ENCODE measurements at regions not wholly inside any gene's neighbourhood (a gene's known extent, or its start where the extent isn't known, plus 50 kb on each side); places are given as distances from the start of the nearest gene placed in this dataset.

DNA sequence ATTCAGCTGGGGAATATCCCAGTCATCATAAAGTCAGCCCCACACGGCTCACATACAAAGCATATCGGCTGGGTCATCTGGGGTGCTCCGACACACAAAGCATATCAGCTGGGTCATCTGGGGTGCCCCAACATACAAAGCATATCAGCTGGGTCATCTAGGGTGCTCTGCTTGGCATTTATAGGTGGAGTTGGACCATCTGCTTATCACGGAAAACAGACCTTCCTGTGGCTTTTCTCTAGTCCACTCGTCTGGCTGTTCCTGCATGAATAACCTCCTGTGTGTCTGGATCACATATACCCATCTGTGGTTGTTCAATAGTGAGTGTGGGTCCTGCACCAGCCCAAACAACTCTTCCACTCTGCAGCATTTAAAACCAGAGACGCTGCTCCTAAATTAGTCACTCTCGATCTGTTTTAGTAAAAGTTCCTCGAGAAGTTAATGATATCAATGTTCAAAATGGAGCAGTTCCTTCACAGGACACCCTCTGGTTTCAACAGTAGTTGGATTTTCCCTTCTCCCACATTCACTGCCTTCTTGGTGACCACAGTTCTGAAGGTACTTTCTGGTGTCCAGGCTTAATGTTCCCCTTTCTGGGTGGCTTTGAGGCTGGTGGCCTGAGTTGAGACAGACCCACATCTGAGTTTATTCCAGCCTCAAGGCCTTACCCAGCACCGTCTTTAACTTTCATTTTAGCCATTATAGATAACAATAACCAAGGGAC lies 70.0 kb upstream of the FRG1 start:
- no peaks in the 10 kb centered on the region for H4K20me1 ChIP-seq (ENCODE audit: insufficient read depth, low read length)
- H3K9me1 ChIP-seq (ENCODE audit: insufficient read depth, low read length) = no peaks in the 10 kb centered on the region
- H3K9me3 ChIP-seq (ENCODE audit: control insufficient read depth, insufficient read depth, low read length) = peaks cover 17% of the 10 kb centered on the region
- no peaks in the 10 kb centered on the region for H3K4me1 ChIP-seq (ENCODE audit: control insufficient read depth, insufficient read depth, low read length)
- WGBS, 2 experiments (ENCODE audit: extremely low coverage in 2 of 2, insufficient read length in 1 of 2) = no CpG with 5 or more reads among the region's 9 CpGs
- DNase-seq = no peak
- ChIA-PET CTCF (no interaction called here), POLR2A (ENCODE audit: unreplicated experiment) (no interaction called here)
- H3K27ac ChIP-seq (ENCODE audit: insufficient read depth, low read length) = no peak overlapping the region
- H2BK20ac ChIP-seq (ENCODE audit: low read depth, low read length) = no peak overlapping the region
- H3K56ac ChIP-seq (ENCODE audit: extremely low read depth, insufficient read depth, low read length) = no peak overlapping the region
- no peak overlapping the region for H3K4me2 ChIP-seq (ENCODE audit: low read depth, low read length)
- in situ Hi-C loops (cut with MboI; ENCODE audit: low sequenced_read_pairs) (no loop called here), intact Hi-C loops (cut with micrococcal nuclease) (no loop called here), dilution Hi-C loops (cut with HindIII; ENCODE audit: low sequenced_read_pairs, unreplicated experiment) (no loop called here)
- no peak overlapping the region for H3K4me3 ChIP-seq (ENCODE audit: insufficient read depth, low read depth, low read length)
- no peak overlapping the region for H2BK120ac ChIP-seq (ENCODE audit: low read depth, low read length)
- ATAC-seq (ENCODE audit: low read depth) = no peak
- H4K5ac ChIP-seq (ENCODE audit: low read depth, low read length) = no peak overlapping the region
- no peak overlapping the region for H4K8ac ChIP-seq (ENCODE audit: low read depth in 2 of 2, low read length in 2 of 2)
- no peak overlapping the region for H4K91ac ChIP-seq (ENCODE audit: insufficient read depth, low read depth, low read length)
- H2AFZ ChIP-seq (replicated peaks; ENCODE audit: low read length, poor library complexity) = no peak overlapping the region
- H3K14ac ChIP-seq (replicated peaks; ENCODE audit: low read depth, low read length) = no peak overlapping the region
- no TSS peak for BruUV-seq (replicated peaks)
- H3K27me3 ChIP-seq (ENCODE audit: control insufficient read depth, insufficient read depth, low read length) = no peaks in the 10 kb centered on the region
- no peaks in the 10 kb centered on the region for H3K79me1 ChIP-seq (ENCODE audit: low read depth in 1 of 2, low read length in 2 of 2)
- no peak overlapping the region for H2BK15ac ChIP-seq (ENCODE audit: low read depth, low read length)
- no peak overlapping the region for H3K4ac ChIP-seq (ENCODE audit: low read depth, low read length)
- H3K36me3 ChIP-seq (ENCODE audit: control insufficient read depth, insufficient read depth, low read length) = no peaks in the 10 kb centered on the region
- H3K23ac ChIP-seq (ENCODE audit: low read depth, low read length) = no peak overlapping the region
- H2BK5ac ChIP-seq (ENCODE audit: low read depth, low read length, poor library complexity, severe bottlenecking) = no peak overlapping the region
- H3K18ac ChIP-seq (ENCODE audit: low read depth, low read length) = no peak overlapping the region
- no peak overlapping the region for H3K9ac ChIP-seq (ENCODE audit: low read depth, low read length)
- no peak for TF ChIP-seq MAZ (IDR thresholded peaks at IDR 0.05; ENCODE audit: borderline replicate concordance, low read depth, low read length)
- TF ChIP-seq, protein P1, sequence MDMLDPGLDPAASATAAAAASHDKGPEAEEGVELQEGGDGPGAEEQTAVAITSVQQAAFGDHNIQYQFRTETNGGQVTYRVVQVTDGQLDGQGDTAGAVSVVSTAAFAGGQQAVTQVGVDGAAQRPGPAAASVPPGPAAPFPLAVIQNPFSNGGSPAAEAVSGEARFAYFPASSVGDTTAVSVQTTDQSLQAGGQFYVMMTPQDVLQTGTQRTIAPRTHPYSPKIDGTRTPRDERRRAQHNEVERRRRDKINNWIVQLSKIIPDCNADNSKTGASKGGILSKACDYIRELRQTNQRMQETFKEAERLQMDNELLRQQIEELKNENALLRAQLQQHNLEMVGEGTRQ (IDR thresholded peaks at IDR 0.05; ENCODE audit: low read depth, low read length) = no peak
- TF ChIP-seq FOS (IDR thresholded peaks at IDR 0.05; ENCODE audit: low read depth, low read length) = no peak
- TF ChIP-seq, protein P2, sequence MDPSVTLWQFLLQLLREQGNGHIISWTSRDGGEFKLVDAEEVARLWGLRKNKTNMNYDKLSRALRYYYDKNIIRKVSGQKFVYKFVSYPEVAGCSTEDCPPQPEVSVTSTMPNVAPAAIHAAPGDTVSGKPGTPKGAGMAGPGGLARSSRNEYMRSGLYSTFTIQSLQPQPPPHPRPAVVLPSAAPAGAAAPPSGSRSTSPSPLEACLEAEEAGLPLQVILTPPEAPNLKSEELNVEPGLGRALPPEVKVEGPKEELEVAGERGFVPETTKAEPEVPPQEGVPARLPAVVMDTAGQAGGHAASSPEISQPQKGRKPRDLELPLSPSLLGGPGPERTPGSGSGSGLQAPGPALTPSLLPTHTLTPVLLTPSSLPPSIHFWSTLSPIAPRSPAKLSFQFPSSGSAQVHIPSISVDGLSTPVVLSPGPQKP (IDR thresholded peaks at IDR 0.05; ENCODE audit: borderline replicate concordance, low read depth, low read length) = no peak
- TF ChIP-seq RFX5 (IDR thresholded peaks at IDR 0.05; ENCODE audit: low read depth, low read length) = no peak
- TF ChIP-seq, protein P3, sequence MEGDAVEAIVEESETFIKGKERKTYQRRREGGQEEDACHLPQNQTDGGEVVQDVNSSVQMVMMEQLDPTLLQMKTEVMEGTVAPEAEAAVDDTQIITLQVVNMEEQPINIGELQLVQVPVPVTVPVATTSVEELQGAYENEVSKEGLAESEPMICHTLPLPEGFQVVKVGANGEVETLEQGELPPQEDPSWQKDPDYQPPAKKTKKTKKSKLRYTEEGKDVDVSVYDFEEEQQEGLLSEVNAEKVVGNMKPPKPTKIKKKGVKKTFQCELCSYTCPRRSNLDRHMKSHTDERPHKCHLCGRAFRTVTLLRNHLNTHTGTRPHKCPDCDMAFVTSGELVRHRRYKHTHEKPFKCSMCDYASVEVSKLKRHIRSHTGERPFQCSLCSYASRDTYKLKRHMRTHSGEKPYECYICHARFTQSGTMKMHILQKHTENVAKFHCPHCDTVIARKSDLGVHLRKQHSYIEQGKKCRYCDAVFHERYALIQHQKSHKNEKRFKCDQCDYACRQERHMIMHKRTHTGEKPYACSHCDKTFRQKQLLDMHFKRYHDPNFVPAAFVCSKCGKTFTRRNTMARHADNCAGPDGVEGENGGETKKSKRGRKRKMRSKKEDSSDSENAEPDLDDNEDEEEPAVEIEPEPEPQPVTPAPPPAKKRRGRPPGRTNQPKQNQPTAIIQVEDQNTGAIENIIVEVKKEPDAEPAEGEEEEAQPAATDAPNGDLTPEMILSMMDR (conservative IDR thresholded peaks at IDR 0.05; ENCODE audit: low read depth, low read length) = no peak
- TF ChIP-seq CEBPB (IDR thresholded peaks at IDR 0.05; ENCODE audit: low read depth, low read length) = no peak
- TF ChIP-seq RAD21 (IDR thresholded peaks at IDR 0.05; ENCODE audit: low read length) = no peak
- TF ChIP-seq NFE2L2 (IDR thresholded peaks at IDR 0.05; ENCODE audit: low read depth, low read length) = no peak
- no peak for TF ChIP-seq MAFK (IDR thresholded peaks at IDR 0.05; ENCODE audit: low read depth, low read length)
- TF ChIP-seq MXI1 (IDR thresholded peaks at IDR 0.05; ENCODE audit: borderline replicate concordance, low read depth, low read length) = no peak
- no peak for TF ChIP-seq SMC3 (IDR thresholded peaks at IDR 0.05; ENCODE audit: low read depth, low read length)
- TF ChIP-seq CHD1 (IDR thresholded peaks at IDR 0.05; ENCODE audit: low read depth, low read length) = no peak
- TF ChIP-seq RCOR1 (IDR thresholded peaks at IDR 0.05; ENCODE audit: insufficient replicate concordance, low read length) = no peak
- TF ChIP-seq POLR2A (IDR thresholded peaks at IDR 0.05; ENCODE audit: low read depth, low read length) = no peak
- no peak overlapping the region for H2AK5ac ChIP-seq (ENCODE audit: low read depth, low read length)
- H2AK9ac ChIP-seq (replicated peaks; ENCODE audit: low read depth, low read length, poor library complexity) = no peak overlapping the region

Measured in IMR-90 (cell line).